Neural cell (in vitro differentiated cells): ENCODE measurements at regions not wholly inside any gene's neighbourhood (a gene's known extent, or its start where the extent isn't known, plus 50 kb on each side); places are given as distances from the start of the nearest gene placed in this dataset.

Experiments used
- H2AFZ ChIP-seq: fragments of 200-600, 300-800 bp; sonication (generic), shearing (Covaris generic); 2 replicates; pipeline ENCODE4 v1.6.0; 2014; ENCODE audit warnings: low read depth, mild to moderate bottlenecking, antibody characterized with exemption, low read length, moderate library complexity
- H3F3A ChIP-seq: fragments of 200-600 bp; shearing (Covaris generic); 2 replicates; pipeline ENCODE4 v1.6.1; 2016; ENCODE audit warnings: mild to moderate bottlenecking, moderate library complexity, mixed read lengths, antibody characterized with exemption, low read length; ENCODE audit not compliant: insufficient read depth, poor library complexity, severe bottlenecking
- H3K27ac ChIP-seq: fragments of 200-600, 300-800 bp; sonication (generic), shearing (Covaris generic); 2 replicates; pipeline ENCODE4 v1.5.1; 2014; ENCODE audit warnings: mild to moderate bottlenecking, low read length, moderate library complexity
- H3K27me3 ChIP-seq: fragments of 300-800, 200-600 bp; sonication (generic), shearing (Covaris generic); 2 replicates; pipeline ENCODE4 v1.6.0; 2014; ENCODE audit warnings: mild to moderate bottlenecking, low read depth, low read length, moderate library complexity; ENCODE audit not compliant: insufficient read depth
- H3K36me3 ChIP-seq: fragments of 300-800, 200-600 bp; sonication (generic), shearing (Covaris generic); 2 replicates; pipeline ENCODE4 v1.5.1; 2014; ENCODE audit warnings: mild to moderate bottlenecking, antibody characterized with exemption, low read length, moderate library complexity; ENCODE audit not compliant: insufficient read depth
- H3K4me2 ChIP-seq: fragments of 300-800, 200-600 bp; sonication (generic), shearing (Covaris generic); 2 replicates; pipeline ENCODE4 v1.6.0; 2014; ENCODE audit warnings: mild to moderate bottlenecking, low read length
- H3K4me3 ChIP-seq: fragments of 300-800, 200-600 bp; sonication (generic), shearing (Covaris generic); 2 replicates; pipeline ENCODE4 v1.5.1; 2014; ENCODE audit warnings: mild to moderate bottlenecking, low read length, moderate library complexity
- H3K79me2 ChIP-seq: fragments of 200-600 bp; shearing (Covaris generic); replicated peaks from 2 replicates; pipeline ENCODE4 v1.6.0; 2014; ENCODE audit warnings: mild to moderate bottlenecking, low read length, moderate library complexity; ENCODE audit not compliant: insufficient read depth
- H3K9ac ChIP-seq: fragments of 300-800, 200-600 bp; sonication (generic), shearing (Covaris generic); 2 replicates; pipeline ENCODE4 v1.6.1; 2016; ENCODE audit warnings: mild to moderate bottlenecking, low read length, mixed read lengths
- H3K9me2 ChIP-seq: fragments of 200-600 bp; shearing (Covaris generic); 2 replicates; pipeline ENCODE4 v1.6.1; 2016; ENCODE audit warnings: mild to moderate bottlenecking, low read length, mixed read lengths; ENCODE audit not compliant: insufficient read depth
- H3K9me3 ChIP-seq: fragments of 200-600, 300-800 bp; sonication (generic), shearing (Covaris generic); 2 replicates; pipeline ENCODE4 v1.6.1; 2016; ENCODE audit warnings: mild to moderate bottlenecking, mixed run types, low read length, moderate library complexity, mixed read lengths
- H4K20me1 ChIP-seq: fragments of 200-600 bp; shearing (Covaris generic); 2 replicates; pipeline ENCODE4 v1.6.1; 2016; ENCODE audit warnings: mild to moderate bottlenecking, mixed run types; ENCODE audit not compliant: insufficient read depth
- CTCF ChIP-seq: fragments of 450-650 bp; IDR thresholded peaks from 2 replicates; pipeline ENCODE4 v1.5.1; 2014; ENCODE audit warnings: antibody characterized with exemption, mild to moderate bottlenecking, moderate library complexity; ENCODE audit not compliant: poor library complexity, severe bottlenecking
- EP300 ChIP-seq: fragments of 450-650 bp; conservative IDR thresholded peaks from 2 replicates; pipeline ENCODE4 v1.6.1; 2014; ENCODE audit warnings: antibody characterized with exemption, mild to moderate bottlenecking, moderate library complexity; ENCODE audit not compliant: poor library complexity, severe bottlenecking
- EZH2 ChIP-seq: fragments of 200-600, 300-800 bp; shearing (Covaris generic), sonication (generic); IDR thresholded peaks from 2 replicates; pipeline ENCODE4 v1.6.1; 2014; ENCODE audit warnings: antibody characterized with exemption, low read length, borderline replicate concordance, mild to moderate bottlenecking; ENCODE audit not compliant: insufficient read depth, poor library complexity, severe bottlenecking
- MXI1 ChIP-seq: fragments of 450-650 bp; conservative IDR thresholded peaks from 2 replicates; pipeline ENCODE4 v1.6.1; 2014; ENCODE audit warnings: antibody characterized with exemption, mild to moderate bottlenecking; ENCODE audit not compliant: poor library complexity, severe bottlenecking
- POLR2AphosphoS5 ChIP-seq: IDR thresholded peaks from 2 replicates; pipeline ENCODE4 v1.6.1; 2012
- RAD21 ChIP-seq: fragments of 450-650 bp; conservative IDR thresholded peaks from 2 replicates; pipeline ENCODE4 v1.6.1; 2014; ENCODE audit warnings: antibody characterized with exemption, mild to moderate bottlenecking, moderate library complexity
- REST ChIP-seq: IDR thresholded peaks from 2 replicates; pipeline ENCODE4 v1.6.1; 2012; ENCODE audit warnings: borderline replicate concordance
- SMC3 ChIP-seq: fragments of 450-650 bp; conservative IDR thresholded peaks from 2 replicates; pipeline ENCODE4 v1.6.1; 2014; ENCODE audit warnings: antibody characterized with exemption, mild to moderate bottlenecking, moderate library complexity; ENCODE audit not compliant: poor library complexity
- TAF1 ChIP-seq: IDR thresholded peaks from 2 replicates; pipeline ENCODE4 v1.6.1; 2012; ENCODE audit warnings: low read depth

- no peaks in the 10 kb centered on the region for H3K27me3 ChIP-seq
- H3K4me2 ChIP-seq, result no peak overlapping the region
- no peak overlapping the region for H2AFZ ChIP-seq
- H3K9ac ChIP-seq, result no peak overlapping the region
- H3K79me2 ChIP-seq, result no peaks in the 10 kb centered on the region
- H3K4me3 ChIP-seq, result no peak overlapping the region
- no peaks in the 10 kb centered on the region for H4K20me1 ChIP-seq
- TF ChIP-seq REST (no peak), EP300 (peak; percentile 32), EZH2 (no peak), TAF1 (no peak)
- H3K36me3 ChIP-seq, result no peaks in the 10 kb centered on the region
- H3F3A ChIP-seq, result no peaks in the 10 kb centered on the region
- no peaks in the 10 kb centered on the region for H3K9me2 ChIP-seq
- no peaks in the 10 kb centered on the region for H3K9me3 ChIP-seq
- H3K27ac ChIP-seq, result no peak overlapping the region
These were observed 165.9 kb upstream of the NDST4 start for GRCh38 chr4:115279330-115279729.

- TF ChIP-seq TAF1 (no peak), POLR2AphosphoS5 (no peak), EP300 (no peak), EZH2 (no peak), CTCF (no peak), RAD21 (no peak), REST (no peak), MXI1 (no peak), SMC3 (no peak)
- no peak overlapping the region for H2AFZ ChIP-seq
- H3K79me2 ChIP-seq, result no peaks in the 10 kb centered on the region
- no peak overlapping the region for H3K9ac ChIP-seq
- H3K4me3 ChIP-seq, result no peak overlapping the region
- H3K9me2 ChIP-seq, result no peaks in the 10 kb centered on the region
- no peaks in the 10 kb centered on the region for H3K9me3 ChIP-seq
- no peak overlapping the region for H3K27ac ChIP-seq
- H3F3A ChIP-seq, result no peaks in the 10 kb centered on the region
- no peaks in the 10 kb centered on the region for H3K27me3 ChIP-seq
- H3K4me2 ChIP-seq, result no peak overlapping the region
- no peaks in the 10 kb centered on the region for H3K36me3 ChIP-seq
- H4K20me1 ChIP-seq, result no peaks in the 10 kb centered on the region
These were observed 165.4 kb upstream of the NDST4 start for GRCh38 chr4:115278830-115279229.
